Activated CD4-positive, CD25-positive, alpha-beta regulatory T cell treated with anti-CD3 and anti-CD28 coated beads, Interleukin-2, amount 50 U/mL, for 16 hours (primary cell): ENCODE measurements at regions not wholly inside any gene's neighbourhood (a gene's known extent, or its start where the extent isn't known, plus 50 kb on each side); places are given as distances from the start of the nearest gene placed in this dataset.

Source experiments
- DNase-seq: peaks from one replicate; pipeline ENCODE4 v3.0.0-alpha.2; 2020; ENCODE audit warnings: low read depth, low spot score

DNA sequence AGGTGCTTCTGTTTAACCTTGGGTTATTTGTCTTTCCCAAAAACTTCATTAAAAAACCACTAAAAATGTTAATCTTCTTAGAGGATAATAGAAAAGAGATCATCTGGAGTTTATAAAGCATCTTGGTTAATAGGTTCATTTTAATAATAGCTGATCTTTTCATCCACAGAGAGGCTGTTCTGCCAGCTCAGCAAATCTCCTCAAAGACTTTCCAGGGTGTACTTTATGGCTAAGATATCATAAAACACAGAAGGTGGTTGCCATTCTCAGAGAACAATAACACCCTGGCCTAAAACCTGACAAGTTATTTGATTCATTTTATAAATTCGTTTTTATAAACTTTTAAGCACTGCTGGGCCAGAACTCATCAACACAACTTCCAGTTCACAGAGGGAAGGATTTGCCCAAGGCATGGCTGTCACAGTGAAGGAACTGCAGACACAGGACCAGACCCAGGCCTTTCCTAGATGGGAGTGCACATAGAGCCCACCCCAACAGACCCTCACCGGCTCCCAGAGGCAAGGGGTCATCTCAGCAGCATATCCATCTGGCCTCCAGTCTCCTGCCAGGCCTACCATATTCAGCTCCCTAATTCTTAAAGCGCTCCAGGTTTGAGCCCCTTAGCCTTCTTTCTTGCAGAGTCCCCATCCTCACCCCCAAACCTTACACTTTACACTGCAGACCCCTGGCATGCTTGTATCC lies 203.4 kb upstream of the RAB6C start:
- DNase-seq, result no peak

GRCh38 chr2:129777146-129777545 lies 202.3 kb upstream of the RAB6C start:
- DNase-seq, result no peak

GRCh38 chr2:129777762-129778583 lies 201.5 kb upstream of the RAB6C start:
- DNase-seq, result no peak

- no peak for DNase-seq
Measured at GRCh38 chr2:129778584-129778877, 200.9 kb upstream of the RAB6C start.

- DNase-seq, result no peak
Measured at GRCh38 chr2:129779783-129780182, 199.7 kb upstream of the RAB6C start.

DNA sequence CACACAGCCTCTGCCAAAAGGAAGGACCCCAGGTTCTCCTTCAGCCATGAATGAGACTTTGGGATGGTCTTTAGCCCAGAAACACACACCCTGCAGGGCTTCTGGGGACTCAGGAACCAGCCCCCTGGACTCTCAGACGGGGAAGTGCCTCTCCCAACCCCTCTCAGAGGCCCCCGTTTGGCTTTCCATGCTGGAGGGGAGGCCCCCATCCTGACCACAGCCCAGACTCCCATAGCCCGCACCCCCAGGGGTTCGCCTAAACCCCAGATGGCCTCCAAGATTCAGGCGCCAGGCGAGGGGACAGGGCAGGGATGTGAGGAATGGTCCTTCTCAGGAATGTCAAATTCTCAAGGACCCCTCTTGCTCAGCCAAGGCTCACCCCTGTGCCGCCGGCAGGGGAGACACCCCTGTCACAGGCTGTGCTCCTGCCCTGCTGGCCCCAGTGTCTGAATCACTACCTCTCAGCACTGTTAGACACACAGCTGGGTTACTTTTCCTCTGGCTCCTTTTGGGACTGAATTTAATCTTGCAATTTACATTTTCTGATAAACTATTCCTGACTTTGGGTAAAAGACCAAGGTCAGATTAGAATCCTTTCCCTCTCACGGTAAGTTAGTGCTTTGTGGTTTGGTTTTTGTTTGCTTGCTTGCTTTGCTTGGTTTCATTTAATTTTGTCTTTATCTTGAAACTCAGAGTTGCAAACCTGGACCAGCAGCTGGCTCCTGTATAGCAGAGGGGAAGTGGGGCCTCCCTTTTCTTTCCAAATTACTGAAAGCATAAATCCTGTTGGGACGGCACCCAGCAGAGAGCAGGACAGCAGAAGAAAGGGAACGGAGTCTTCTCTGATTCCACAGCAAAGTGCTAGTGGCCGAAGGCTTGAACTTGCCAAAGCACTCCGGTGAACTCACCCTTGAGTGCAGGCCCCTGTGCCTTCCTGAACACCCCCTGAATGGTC lies 198.9 kb upstream of the RAB6C start:
- DNase-seq, result no peak

- DNase-seq, result no peak
Measured at GRCh38 chr2:129781749-129782632, 197.5 kb upstream of the RAB6C start.

- no peak for DNase-seq
Measured at GRCh38 chr2:129782633-129782990, 196.9 kb upstream of the RAB6C start.

DNA sequence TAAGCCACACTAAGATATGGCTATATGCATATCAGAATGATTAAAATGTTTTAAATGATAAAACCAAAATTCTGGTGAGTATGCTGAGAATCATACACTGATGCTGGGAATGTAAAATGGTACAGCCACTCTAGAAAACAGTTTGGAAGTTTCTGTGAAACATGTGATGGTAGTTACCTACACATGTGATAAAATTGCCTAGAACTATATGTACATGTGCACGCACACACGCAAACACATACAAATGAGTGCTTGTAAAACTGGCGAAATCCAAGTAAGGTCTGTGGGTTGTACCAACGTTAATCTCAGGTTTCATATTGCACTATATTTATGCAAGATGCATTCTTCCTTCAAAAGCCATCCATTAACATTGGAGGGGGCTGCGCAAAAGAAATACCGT lies 195.0 kb upstream of the RAB6C start:
- DNase-seq, result no peak

DNA sequence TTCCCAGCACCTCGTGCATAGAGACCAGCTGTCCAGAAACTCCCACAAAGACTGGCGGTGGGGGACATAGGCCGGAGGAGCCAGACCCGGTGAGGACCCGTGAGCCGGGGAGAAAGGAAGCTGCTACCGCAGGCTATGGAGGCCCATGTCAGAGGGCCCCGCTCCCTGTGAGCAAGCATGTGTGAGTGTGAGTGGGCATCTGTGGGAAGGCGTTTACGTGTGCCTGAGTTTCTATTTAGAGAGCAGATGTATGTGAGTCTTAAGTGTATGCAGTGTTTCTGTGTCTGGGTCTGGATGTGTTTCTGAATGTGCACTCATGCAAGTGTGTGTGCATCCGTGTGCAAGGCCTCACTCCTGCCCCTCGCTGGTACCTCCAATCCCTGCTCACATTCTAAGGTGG lies 187.8 kb upstream of the RAB6C start:
- DNase-seq, result no peak

GRCh38 chr2:129793431-129793902 lies 186.0 kb upstream of the RAB6C start:
- DNase-seq, result no peak

DNA sequence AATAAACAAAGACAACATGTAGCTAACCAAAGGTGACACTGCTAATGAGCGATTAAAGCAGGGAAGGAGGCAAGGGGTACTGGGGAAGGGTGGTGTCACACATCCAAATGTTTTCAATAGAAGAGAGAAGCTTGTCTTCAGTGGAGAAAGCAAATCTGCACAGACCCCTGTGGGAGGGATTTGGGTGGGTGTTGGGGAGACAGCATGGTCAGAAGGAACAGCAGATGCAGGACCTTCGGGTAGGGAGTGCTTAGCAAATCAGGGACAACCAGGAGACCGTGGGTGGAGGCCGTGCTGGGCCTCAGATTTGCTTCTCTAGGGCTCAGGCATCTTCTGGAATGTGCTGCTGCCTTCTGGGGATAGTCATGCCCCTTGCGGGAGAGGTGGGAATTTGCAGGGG lies 185.3 kb upstream of the RAB6C start:
- DNase-seq, result no peak

DNA sequence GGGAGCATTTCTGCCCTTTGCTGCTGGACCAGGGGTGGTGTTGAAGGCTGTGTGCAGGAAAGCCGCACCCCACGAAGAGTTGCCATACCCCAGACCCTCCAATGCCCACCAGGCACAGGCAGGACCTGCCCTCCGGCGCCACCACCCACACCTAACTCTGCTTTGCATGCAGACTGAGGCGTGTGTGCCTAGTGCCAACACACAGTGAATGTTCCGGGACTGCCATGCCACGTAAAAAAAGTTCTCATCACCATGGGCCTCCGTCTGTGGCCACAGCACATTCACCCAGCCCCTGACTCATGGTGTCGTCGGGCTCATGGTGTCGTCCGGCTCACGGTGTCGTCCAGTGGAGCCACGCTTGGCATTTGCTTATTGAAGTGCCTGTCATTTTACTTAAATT lies 184.9 kb upstream of the RAB6C start:
- DNase-seq, result no peak

- DNase-seq, result no peak
Measured at GRCh38 chr2:129796225-129796624, 183.2 kb upstream of the RAB6C start.

DNA sequence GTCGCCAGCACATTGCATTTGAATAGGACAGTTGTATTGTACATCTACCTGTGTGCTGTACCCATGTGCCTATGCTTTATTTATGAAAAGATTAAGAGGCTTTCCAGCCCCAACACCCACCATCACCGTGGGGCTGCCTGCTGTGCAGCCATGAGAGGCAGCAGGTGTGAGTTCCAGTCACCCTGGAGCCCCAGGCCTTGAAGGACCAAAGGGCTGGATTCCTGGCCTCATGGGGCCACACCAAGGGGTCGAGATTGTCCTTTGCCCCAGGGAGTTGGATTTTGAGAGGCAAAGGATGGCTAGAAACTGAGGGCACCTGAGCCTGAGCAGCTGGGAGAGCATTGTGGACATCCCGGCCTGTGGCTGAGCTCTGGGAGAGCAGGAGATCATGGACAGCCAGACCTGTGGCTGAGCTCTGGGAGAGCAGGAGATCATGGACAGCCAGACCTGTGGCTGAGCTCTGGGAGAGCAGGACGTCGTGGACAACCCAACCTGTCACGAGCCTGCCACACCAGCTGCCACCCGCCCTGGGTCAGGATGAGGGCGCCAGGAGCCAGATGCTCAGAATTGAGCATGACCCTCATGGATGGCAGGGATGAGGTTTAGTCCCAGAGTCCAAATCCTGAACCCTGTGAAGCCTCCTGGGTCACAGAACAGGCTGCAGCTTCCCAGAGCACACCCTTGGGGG lies 182.5 kb upstream of the RAB6C start:
- no peak for DNase-seq

DNA sequence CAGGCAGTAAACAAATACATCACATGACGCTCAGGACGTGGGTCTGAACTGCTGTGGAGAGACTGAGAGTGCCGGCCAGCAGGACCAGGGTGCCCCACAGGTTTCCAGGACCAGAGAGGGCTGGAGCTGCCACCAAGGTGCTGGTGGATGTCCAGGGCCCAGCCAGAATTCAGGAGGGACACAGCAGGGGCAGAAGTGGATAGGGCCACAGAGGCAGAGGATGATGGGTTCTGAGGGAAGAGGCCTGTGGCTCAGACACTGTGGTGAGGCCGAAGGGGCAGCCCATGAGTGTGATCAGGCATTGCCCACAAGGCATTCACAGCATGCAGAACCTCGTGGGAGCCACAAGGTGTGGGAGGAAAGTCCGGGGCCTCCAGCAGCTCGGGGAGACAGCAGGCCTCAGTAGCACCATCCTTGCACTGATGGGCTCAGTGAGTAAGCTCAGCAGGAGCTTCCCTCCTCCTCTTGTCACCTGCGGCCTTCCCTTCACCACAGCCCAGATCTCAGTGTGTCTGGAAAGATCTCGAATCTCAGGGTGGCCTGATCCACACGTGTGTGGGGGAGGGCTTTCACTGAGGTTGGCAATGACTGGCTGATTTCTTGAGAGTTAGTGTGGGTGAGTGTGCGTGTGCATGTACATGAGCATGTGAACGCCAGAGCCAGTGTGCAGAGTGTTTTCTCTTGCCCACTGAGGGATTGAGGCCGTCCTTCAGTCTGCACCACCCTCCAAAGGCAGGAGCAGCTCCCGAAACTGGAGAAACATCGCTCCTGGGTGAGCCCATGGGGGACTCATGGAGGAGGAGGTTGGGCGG lies 181.8 kb upstream of the RAB6C start:
- no peak for DNase-seq

- DNase-seq, result no peak
Measured at GRCh38 chr2:129798301-129798581, 181.2 kb upstream of the RAB6C start.

- no peak for DNase-seq
Measured at GRCh38 chr2:129798626-129799025, 180.8 kb upstream of the RAB6C start.

DNA sequence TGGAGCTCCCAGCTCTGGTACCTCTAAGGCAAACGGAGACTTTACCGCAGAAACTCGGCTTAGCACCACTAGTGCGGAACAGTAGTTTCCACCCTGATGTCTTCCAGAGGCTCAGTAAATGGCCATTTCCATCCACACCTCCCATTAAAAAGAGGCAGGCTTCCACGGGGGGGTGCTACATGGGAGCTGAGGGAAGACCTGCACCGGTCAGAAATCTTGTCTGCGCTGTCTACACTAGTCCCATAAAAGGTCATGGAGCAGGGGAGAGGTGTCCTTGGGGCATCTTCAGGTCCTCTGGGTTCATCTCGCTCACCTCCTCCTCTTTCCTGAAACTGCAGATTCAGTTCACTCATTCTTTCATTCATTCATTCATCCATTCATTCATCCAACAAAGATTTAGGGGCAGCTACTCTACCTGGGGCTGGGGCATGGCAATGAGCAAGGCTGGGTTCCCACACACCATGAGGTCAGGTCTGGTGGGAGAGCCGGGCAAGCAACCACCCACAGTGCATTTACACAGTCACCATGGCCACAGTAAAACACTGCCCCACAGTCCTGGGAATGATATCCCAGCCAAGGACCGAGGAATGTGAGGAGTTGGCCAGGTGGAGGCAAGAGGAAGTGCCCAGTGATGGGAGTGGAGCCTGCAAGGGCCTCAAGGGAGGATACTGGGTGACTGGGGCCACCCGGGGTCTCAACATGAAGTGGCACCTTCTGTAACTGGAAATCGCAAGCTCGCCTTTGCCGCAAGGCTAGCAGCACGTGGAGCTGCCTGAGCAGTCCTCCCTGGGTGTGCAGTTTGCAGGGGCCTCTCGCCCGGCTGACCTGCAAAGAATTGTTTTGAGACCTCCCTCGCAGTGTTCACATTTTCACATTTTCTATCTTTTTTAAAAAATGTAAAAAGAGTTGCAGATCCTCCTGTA lies 180.2 kb upstream of the RAB6C start:
- DNase-seq, result no peak
